ENCODE measurements at regions not wholly inside any gene's neighbourhood (a gene's known extent, or its start where the extent isn't known, plus 50 kb on each side); places are given as distances from the start of the nearest gene placed in this dataset.
A peak's percentile ranks its signal among the peaks of the same experiment; 100 is the strongest.

GRCh38 chrX:40996886-40997530 lies 88.2 kb upstream of the USP9X start:
- TF ChIP-seq CTCF (IDR thresholded peaks at IDR 0.05; ENCODE audit: low read depth, low read length) (no peak), POLR2A (IDR thresholded peaks at IDR 0.05; ENCODE audit: extremely low read depth, insufficient read length) (no peak), MAX (IDR thresholded peaks at IDR 0.05; ENCODE audit: low read depth, low read length) (peak; percentile 38; the same call in 1 of the 2 replicates)

Data from NB4 (cell line).